ENCODE measurements at regions not wholly inside any gene's neighbourhood (a gene's known extent, or its start where the extent isn't known, plus 50 kb on each side); places are given as distances from the start of the nearest gene placed in this dataset.
A peak's percentile ranks its signal among the peaks of the same experiment; 100 is the strongest.

GRCh38 chr5:34563269-34563668, 92.9 kb upstream of the RAI14 start:
- DNase-seq (ENCODE audit: insufficient read length, low spot score) (no peak), FAIRE-seq (no peak)
- TF ChIP-seq POLR2A (IDR thresholded peaks at IDR 0.05; ENCODE audit: low read depth, low read length): no peak

GRCh38 chr5:34563931-34564709, 92.0 kb upstream of the RAI14 start:
- no peak for FAIRE-seq
- no peak for TF ChIP-seq POLR2A (IDR thresholded peaks at IDR 0.05; ENCODE audit: low read depth, low read length)
- DNase-seq (ENCODE audit: insufficient read length, low spot score): peak; percentile 32

GRCh38 chr5:34564710-34565235, 91.4 kb upstream of the RAI14 start:
- FAIRE-seq (no peak), DNase-seq (ENCODE audit: insufficient read length, low spot score) (no peak)
- TF ChIP-seq POLR2A (IDR thresholded peaks at IDR 0.05; ENCODE audit: low read depth, low read length): no peak

GRCh38 chr5:34570143-34570542, 86.0 kb upstream of the RAI14 start:
- FAIRE-seq (no peak), DNase-seq (ENCODE audit: insufficient read length, low spot score) (no peak)
- TF ChIP-seq POLR2A (IDR thresholded peaks at IDR 0.05; ENCODE audit: low read depth, low read length): no peak

GRCh38 chr5:34570721-34571676, 85.1 kb upstream of the RAI14 start:
- TF ChIP-seq POLR2A (IDR thresholded peaks at IDR 0.05; ENCODE audit: low read depth, low read length): no peak
- no peak for FAIRE-seq
- DNase-seq (ENCODE audit: insufficient read length, low spot score): peak; percentile 15

GRCh38 chr5:34571677-34572041, 84.5 kb upstream of the RAI14 start:
- no peak for TF ChIP-seq POLR2A (IDR thresholded peaks at IDR 0.05; ENCODE audit: low read depth, low read length)
- FAIRE-seq: no peak
- no peak for DNase-seq (ENCODE audit: insufficient read length, low spot score)

- FAIRE-seq (no peak), DNase-seq (ENCODE audit: insufficient read length, low spot score) (no peak)
- no peak for TF ChIP-seq POLR2A (IDR thresholded peaks at IDR 0.05; ENCODE audit: low read depth, low read length)
Measured at GRCh38 chr5:34574936-34575467, 81.1 kb upstream of the RAI14 start.

GRCh38 chr5:34576891-34577666, 79.0 kb upstream of the RAI14 start:
- no peak for DNase-seq (ENCODE audit: insufficient read length, low spot score)
- no peak for FAIRE-seq

GRCh38 chr5:34578962-34579361, 77.2 kb upstream of the RAI14 start:
- no peak for FAIRE-seq
- TF ChIP-seq POLR2A (IDR thresholded peaks at IDR 0.05; ENCODE audit: low read depth, low read length): no peak

More at GRCh38 chr5:34576891-34577666, 79.0 kb upstream of the RAI14 start:
- TF ChIP-seq POLR2A (IDR thresholded peaks at IDR 0.05; ENCODE audit: low read depth, low read length): no peak

GRCh38 chr5:34580983-34581382, 75.1 kb upstream of the RAI14 start:
- DNase-seq (ENCODE audit: insufficient read length, low spot score) (no peak), FAIRE-seq (no peak)
- no peak for TF ChIP-seq POLR2A (IDR thresholded peaks at IDR 0.05; ENCODE audit: low read depth, low read length)

More at GRCh38 chr5:34578962-34579361, 77.2 kb upstream of the RAI14 start:
- DNase-seq (ENCODE audit: insufficient read length, low spot score): no peak

- no peak for FAIRE-seq
- TF ChIP-seq POLR2A (IDR thresholded peaks at IDR 0.05; ENCODE audit: low read depth, low read length): no peak
- no peak for DNase-seq (ENCODE audit: insufficient read length, low spot score)
Measured at GRCh38 chr5:34582371-34582770, 73.8 kb upstream of the RAI14 start.

- no peak for FAIRE-seq
- no peak for TF ChIP-seq POLR2A (IDR thresholded peaks at IDR 0.05; ENCODE audit: low read depth, low read length)
Measured at GRCh38 chr5:34583167-34583566, 73.0 kb upstream of the RAI14 start.

GRCh38 chr5:34584165-34584564, 72.0 kb upstream of the RAI14 start:
- no peak for FAIRE-seq
- DNase-seq (ENCODE audit: insufficient read length, low spot score): no peak
- TF ChIP-seq POLR2A (IDR thresholded peaks at IDR 0.05; ENCODE audit: low read depth, low read length): no peak

More at GRCh38 chr5:34583167-34583566, 73.0 kb upstream of the RAI14 start:
- no peak for DNase-seq (ENCODE audit: insufficient read length, low spot score)

All from H54 (cell line).